SK-N-MC (cell line): ENCODE measurements at regions not wholly inside any gene's neighbourhood (a gene's known extent, or its start where the extent isn't known, plus 50 kb on each side); places are given as distances from the start of the nearest gene placed in this dataset.

Experiments
- EZH2 ChIP-seq: fragments of 200-600 bp; sonication (generic); IDR thresholded peaks from one replicate; pipeline ENCODE4 v1.6.1; 2017; ENCODE audit warnings: antibody characterized with exemption
- POLR2AphosphoS5 ChIP-seq: IDR thresholded peaks from 2 replicates; pipeline ENCODE4 v1.6.1; 2012; ENCODE audit warnings: mild to moderate bottlenecking, low read depth, low read length, borderline replicate concordance

DNA sequence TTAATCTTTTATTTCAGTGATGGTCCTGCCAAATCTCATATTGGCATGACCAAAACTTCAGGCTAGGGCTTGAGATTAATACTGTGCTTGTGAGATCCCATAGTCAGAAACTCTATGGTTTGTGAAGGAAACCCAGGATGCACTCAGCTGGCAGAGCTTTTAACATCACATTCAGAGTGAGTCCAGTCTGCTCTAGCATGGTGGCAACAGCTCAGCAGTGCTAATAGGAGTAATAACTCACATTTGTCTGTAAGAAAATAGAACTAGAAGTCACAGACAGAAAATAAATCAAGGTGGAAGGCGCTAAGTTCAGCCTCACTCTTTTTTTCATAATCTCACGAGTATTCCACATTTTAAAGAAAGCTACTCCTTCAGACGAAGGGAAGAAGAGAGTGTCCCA, 549.3 kb upstream of the TENM4 start:
- TF ChIP-seq POLR2AphosphoS5 (no peak), EZH2 (no peak)
